C4-2B (cell line): ENCODE measurements at regions not wholly inside any gene's neighbourhood (a gene's known extent, or its start where the extent isn't known, plus 50 kb on each side); places are given as distances from the start of the nearest gene placed in this dataset.

Experiments used
- ZFX ChIP-seq: fragments of 450-650 bp; IDR thresholded peaks from 2 replicates; pipeline ENCODE4 v1.6.1; 2017
- TF ChIP-seq, protein P1 (sequence below): fragments of 450-650 bp; conservative IDR thresholded peaks from 2 replicates; pipeline ENCODE4 v1.5.1; 2017; ENCODE audit warnings: mild to moderate bottlenecking

DNA sequence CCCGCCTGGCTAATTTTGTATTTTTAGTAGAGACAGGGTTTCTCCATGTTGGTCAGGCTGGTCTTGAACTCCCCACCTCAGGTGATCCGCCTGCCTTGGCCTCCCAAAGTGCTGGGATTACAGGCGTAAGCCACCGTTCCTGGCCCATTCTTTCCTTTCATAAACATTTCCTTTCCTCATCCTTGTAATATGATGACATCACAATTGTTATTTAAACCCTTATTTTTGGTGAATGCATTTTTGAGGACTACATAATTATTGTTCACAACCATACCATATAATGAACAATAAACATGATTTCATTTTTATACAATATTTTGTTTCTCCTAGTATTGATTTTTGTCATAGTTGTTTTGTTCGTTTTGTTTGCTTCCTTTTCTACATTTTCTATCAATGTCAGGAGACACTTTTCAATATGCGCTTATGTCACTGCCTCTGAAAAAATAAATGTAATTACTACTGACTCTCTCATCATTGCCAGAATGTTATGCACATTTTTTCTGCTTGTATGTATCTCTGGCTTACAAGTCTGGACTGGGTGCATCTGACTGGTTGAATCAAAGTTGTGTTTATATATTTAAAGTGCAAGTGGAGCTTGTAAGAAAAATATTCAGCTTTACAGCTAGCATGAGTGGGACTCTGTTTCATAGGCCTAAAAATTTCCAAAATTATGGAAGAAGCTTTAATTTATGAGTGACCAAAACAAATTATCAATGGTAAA is 2286.3 kb upstream of the RAG2 start:
- TF ChIP-seq, protein P1, sequence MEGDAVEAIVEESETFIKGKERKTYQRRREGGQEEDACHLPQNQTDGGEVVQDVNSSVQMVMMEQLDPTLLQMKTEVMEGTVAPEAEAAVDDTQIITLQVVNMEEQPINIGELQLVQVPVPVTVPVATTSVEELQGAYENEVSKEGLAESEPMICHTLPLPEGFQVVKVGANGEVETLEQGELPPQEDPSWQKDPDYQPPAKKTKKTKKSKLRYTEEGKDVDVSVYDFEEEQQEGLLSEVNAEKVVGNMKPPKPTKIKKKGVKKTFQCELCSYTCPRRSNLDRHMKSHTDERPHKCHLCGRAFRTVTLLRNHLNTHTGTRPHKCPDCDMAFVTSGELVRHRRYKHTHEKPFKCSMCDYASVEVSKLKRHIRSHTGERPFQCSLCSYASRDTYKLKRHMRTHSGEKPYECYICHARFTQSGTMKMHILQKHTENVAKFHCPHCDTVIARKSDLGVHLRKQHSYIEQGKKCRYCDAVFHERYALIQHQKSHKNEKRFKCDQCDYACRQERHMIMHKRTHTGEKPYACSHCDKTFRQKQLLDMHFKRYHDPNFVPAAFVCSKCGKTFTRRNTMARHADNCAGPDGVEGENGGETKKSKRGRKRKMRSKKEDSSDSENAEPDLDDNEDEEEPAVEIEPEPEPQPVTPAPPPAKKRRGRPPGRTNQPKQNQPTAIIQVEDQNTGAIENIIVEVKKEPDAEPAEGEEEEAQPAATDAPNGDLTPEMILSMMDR: no peak
- TF ChIP-seq ZFX: no peak
